Small intestine (tissue), 7 donors: ENCODE measurements at regions not wholly inside any gene's neighbourhood (a gene's known extent, or its start where the extent isn't known, plus 50 kb on each side); places are given as distances from the start of the nearest gene placed in this dataset.
"Not testable (repeated sequence)": the region's sequence is repeated elsewhere in the genome, so short reads cannot be mapped to it uniquely, and the experiment has no call there.

Experiments
- DNase-seq, 2 donors: peaks; one replicate each; pipeline versions ENCODE4 v3.0.0 to v3.0.0-alpha.2; 2013
- FAIRE-seq: peaks from 2 replicates; lab custom pipeline; 2012; peaks lifted over from hg19 to GRCh38; lab: Jason Lieb, UNC
- H3K27ac ChIP-seq, 3 donors: one replicate each; pipeline ENCODE4 v1.5.1; 2013; ENCODE audit warnings: low read length in 2 of 3, mild to moderate bottlenecking in 2 of 3, control low read depth in 1 of 3, inconsistent platforms in 1 of 3, low read depth in 1 of 3, moderate library complexity in 1 of 3
- H3K27me3 ChIP-seq, 3 donors: one replicate each; pipeline ENCODE4 v1.6.1; 2013; ENCODE audit warnings: low read length in 3 of 3, inconsistent platforms in 1 of 3; ENCODE audit not compliant: control insufficient read depth in 3 of 3, insufficient read depth in 3 of 3
- H3K36me3 ChIP-seq, 3 donors: one replicate each; pipeline ENCODE4 v1.6.1; 2013; ENCODE audit warnings: low read length in 3 of 3, inconsistent platforms in 1 of 3, low read depth in 1 of 3, mild to moderate bottlenecking in 1 of 3, moderate library complexity in 1 of 3; ENCODE audit not compliant: control insufficient read depth in 3 of 3, insufficient read depth in 2 of 3
- H3K4me1 ChIP-seq, 3 donors: one replicate each; pipeline ENCODE4 v1.6.1; 2013; ENCODE audit warnings: low read length in 2 of 3, inconsistent platforms in 1 of 3, low read depth in 1 of 3, mild to moderate bottlenecking in 1 of 3, moderate library complexity in 1 of 3; ENCODE audit not compliant: control insufficient read depth in 3 of 3, insufficient read depth in 2 of 3
- H3K4me3 ChIP-seq, 3 donors: one replicate each; pipeline ENCODE4 v1.5.1; 2013; ENCODE audit warnings: low read length in 3 of 3, control low read depth in 1 of 3, inconsistent platforms in 1 of 3, low read depth in 1 of 3, mild to moderate bottlenecking in 1 of 3, moderate library complexity in 1 of 3
- H3K9me3 ChIP-seq, 2 donors: one replicate each; pipeline ENCODE4 v1.6.1; 2013; ENCODE audit warnings: low read depth in 1 of 2, low read length in 1 of 2; ENCODE audit not compliant: control insufficient read depth in 2 of 2, insufficient read depth in 1 of 2
- WGBS, 3 donors: extraction: QIAGEN DNeasy Blood & Tissue Kit; methylation state at CpG; one replicate each; pipeline ENCODE4 v1.1.7; 2013; 5-methylcytosine and 5-hydroxymethylcytosine counted together
- donor health status: healthy with polysubstance abuse.
- donor health status: control.
- donor health status: control.
- donor health status: Bipolar disorder and iron deficiency.
- donor health status: healthy.

DNA sequence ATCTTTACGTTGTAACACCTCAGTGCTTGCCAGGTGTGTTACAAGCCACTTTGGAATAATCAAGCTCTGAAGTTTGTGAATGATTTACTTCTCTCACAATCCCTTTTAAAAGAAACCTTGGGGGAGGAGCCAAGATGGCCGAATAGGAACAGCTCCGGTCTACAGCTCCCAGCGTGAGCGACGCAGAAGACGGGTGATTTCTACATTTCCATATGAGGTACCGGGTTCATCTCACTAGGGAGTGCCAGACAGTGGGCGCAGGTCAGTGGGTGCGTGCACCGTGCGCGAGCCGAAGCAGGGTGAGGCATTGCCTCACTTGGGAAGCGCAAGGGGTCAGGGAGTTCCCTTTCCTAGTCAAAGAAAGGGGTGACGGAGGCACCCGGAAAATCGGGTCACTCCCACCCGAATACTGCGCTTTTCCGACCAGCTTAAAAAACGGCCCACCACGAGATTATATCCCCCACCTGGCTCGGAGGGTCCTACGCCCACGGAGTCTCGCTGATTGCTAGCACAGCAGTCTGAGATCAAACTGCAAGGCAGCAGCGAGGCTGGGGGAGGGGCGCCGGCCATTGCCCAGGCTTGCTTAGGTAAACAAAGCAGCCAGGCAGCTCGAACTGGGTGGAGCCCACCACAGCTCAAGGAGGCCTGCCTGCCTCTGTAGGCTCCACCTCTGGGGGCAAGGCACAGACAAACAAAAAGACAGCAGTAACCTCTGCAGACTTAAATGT is 118.0 kb upstream of the BCL9 start:
- not testable (repeated sequence) for H3K27ac ChIP-seq, H3K27me3 ChIP-seq, H3K4me3 ChIP-seq, H3K36me3 ChIP-seq, FAIRE-seq, H3K9me3 ChIP-seq, H3K4me1 ChIP-seq
- DNase-seq, result peak; percentile 8 to 12
- WGBS, 3 donors, result 48 to 76% (median 72%) methylated on average over 25 to 31 of the region's 31 CpGs

DNA sequence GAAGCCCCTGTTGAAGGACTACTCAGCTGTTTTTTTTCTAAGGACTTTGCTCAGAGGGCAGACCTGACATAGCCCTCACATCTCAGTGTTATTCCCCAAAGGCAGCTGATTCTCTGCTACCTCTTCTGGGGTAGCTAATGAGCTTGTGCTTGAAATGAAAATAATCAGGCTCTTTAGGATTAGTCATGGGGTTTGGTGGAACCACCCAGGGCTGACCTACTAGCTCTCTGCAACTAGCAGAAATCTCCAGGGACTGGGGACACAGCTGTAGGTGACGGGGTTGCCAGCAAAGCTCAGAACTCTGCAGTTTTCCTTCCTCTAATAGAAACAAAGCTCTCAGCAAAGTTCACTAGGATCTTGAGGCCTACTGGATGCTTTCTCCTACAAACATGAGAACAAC is 106.4 kb upstream of the BCL9 start:
- no peak overlapping the region for H3K4me3 ChIP-seq
- FAIRE-seq (no peak), DNase-seq (no peak)
- no peak overlapping the region for H3K27ac ChIP-seq
- H3K9me3 ChIP-seq, result no peaks in the 10 kb centered on the region
- 62 to 93% (median 92%) methylated on average over 1 of the region's 1 CpG for WGBS, 3 donors
- H3K27me3 ChIP-seq, result no peaks in the 10 kb centered on the region
- no peaks in the 10 kb centered on the region for H3K36me3 ChIP-seq
- no peaks in the 10 kb centered on the region for H3K4me1 ChIP-seq

DNA sequence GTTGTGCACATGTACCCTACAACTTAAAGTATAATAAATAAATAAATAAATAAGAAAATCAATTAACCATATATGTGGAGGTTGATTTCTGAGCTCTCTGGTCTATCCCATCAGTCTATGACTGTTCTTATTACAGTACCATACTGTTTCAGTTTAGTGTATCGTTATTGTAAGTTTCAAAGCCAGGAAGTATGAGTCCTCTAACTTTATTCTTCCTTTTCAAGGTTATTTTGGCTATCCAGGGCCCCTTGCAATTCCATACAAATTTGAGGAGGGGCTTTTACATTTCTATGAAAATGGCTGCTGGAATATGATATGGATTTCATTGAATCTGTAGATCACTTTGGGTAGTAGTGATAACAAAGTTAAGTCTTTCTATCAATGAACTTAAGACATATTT is 96.9 kb upstream of the BCL9 start:
- no peak for DNase-seq
- no peak overlapping the region for H3K4me3 ChIP-seq
- H3K27me3 ChIP-seq, result peaks cover 0 to 6% (median 2%) of the 10 kb centered on the region in 3 donors
- peaks cover 2 to 8% of the 10 kb centered on the region in 2 donors for H3K9me3 ChIP-seq
- no peaks in the 10 kb centered on the region for H3K4me1 ChIP-seq
- no peaks in the 10 kb centered on the region for H3K36me3 ChIP-seq
- no peak overlapping the region for H3K27ac ChIP-seq
- 91 to 96% (median 91%) methylated on average over 1 of the region's 1 CpG for WGBS, 3 donors
- FAIRE-seq, result no peak

DNA sequence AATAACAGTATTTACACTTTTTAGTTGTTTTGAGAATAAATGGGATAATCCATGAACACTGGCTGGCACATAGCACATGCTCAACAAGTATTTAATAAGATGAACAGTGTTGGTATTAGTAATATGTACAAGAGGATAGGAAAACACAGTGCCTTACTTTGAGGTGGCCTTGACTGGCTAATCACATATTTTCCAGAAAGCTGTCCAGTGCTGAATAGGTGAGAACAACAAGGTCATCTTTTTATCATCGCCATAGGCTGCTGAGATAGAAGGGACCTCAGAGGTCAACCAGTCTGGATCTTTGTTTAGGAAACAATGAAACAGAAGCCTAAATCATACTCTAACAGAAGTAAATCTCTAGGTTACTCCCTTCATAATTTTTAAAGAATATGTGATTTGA is 89.7 kb upstream of the BCL9 start:
- peaks cover 0 to 4% of the 10 kb centered on the region in 2 donors for H3K9me3 ChIP-seq
- no peak overlapping the region for H3K4me3 ChIP-seq
- FAIRE-seq (no peak), DNase-seq (no peak)
- no peaks in the 10 kb centered on the region for H3K36me3 ChIP-seq
- peaks cover 0 to 6% (median 3%) of the 10 kb centered on the region in 3 donors for H3K27me3 ChIP-seq
- no peak overlapping the region for H3K27ac ChIP-seq
- 68 to 91% (median 71%) methylated on average over 1 of the region's 1 CpG for WGBS, 3 donors
- H3K4me1 ChIP-seq, result no peaks in the 10 kb centered on the region

DNA sequence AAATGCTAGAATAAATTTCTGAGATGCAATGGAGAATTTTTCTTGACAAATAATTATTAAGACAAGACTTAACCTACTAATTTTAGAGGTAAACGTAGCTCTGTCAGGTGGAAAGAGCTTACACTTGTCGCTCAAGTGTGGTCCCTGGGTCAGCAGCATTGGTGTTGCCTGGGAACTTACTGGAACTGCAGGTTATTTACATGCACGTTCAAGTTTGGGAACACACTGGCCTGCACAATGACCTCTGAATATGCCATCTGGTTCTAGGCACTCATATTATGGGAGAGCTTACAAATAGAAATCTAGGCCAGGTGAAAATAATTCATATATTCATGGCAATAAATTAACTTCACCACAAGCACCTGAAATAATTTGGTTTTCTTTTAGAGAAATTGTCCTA is 88.5 kb upstream of the BCL9 start:
- H3K27me3 ChIP-seq, result peaks cover 0 to 6% (median 3%) of the 10 kb centered on the region in 3 donors
- WGBS, 3 donors, result 54 to 61% (median 61%) methylated on average over 3 of the region's 3 CpGs
- no peaks in the 10 kb centered on the region for H3K4me1 ChIP-seq
- no peak overlapping the region for H3K4me3 ChIP-seq
- H3K9me3 ChIP-seq, result no peaks in the 10 kb centered on the region
- H3K27ac ChIP-seq, result no peak overlapping the region
- DNase-seq, result no peak
- no peaks in the 10 kb centered on the region for H3K36me3 ChIP-seq
- no peak for FAIRE-seq

DNA sequence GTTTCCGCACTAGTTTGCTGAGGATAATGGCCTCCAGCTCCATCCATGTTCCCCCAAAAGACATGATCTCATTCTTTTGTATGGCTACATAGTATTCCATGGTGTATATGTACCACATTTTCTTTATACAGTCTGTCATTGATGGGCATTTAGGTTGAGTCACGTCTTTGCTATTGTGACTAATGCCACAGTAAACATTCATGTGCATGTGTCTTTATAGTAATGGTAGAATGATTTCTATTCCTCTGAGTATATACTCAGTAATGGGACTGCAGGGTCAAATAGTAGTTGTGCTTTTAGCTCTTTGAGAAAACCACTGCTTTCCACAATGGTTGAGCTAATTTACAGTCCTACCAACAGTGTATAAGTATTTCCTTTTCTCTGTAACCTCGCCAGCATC is 78.3 kb upstream of the BCL9 start:
- 61 to 78% (median 65%) methylated on average over 3 of the region's 3 CpGs for WGBS, 3 donors

DNA sequence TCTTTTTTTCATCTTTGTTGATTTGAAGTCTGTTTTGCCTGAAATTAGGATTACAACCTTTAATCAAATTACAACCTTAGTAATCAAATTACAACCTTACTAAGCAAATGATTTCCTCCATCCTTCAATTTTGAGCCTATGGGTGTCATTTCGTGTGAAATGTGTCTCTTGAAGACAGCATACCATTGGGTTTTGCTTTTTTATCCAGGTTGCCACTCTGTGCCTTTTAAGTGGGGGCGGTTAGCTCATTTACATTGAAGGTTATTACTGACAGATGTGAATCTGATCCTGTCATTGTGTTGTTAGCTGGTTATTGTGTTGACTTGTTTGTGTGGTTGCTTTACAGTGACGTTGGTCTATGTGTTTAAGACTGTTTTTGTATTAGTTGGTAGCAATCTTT is 74.8 kb upstream of the BCL9 start:
- DNase-seq (no peak), FAIRE-seq (no peak)
- Histone ChIP-seq H3K4me3 (no peak overlapping the region), H3K27ac (no peak overlapping the region), H3K9me3 (peaks cover 0 to 2% of the 10 kb centered on the region in 2 donors), H3K27me3 (no peaks in the 10 kb centered on the region), H3K4me1 (no peaks in the 10 kb centered on the region), H3K36me3 (no peaks in the 10 kb centered on the region)
- 46 to 53% (median 47%) methylated on average over 3 of the region's 3 CpGs for WGBS, 3 donors

More for the DNA sequence above, 78.3 kb upstream of the BCL9 start:
- no peak overlapping the region for H3K4me3 ChIP-seq
- no peak for FAIRE-seq
- peaks cover 0 to 2% of the 10 kb centered on the region in 2 donors for H3K9me3 ChIP-seq
- H3K4me1 ChIP-seq, result no peaks in the 10 kb centered on the region
- H3K27ac ChIP-seq, result no peak overlapping the region
- no peaks in the 10 kb centered on the region for H3K36me3 ChIP-seq
- no peak for DNase-seq
- no peaks in the 10 kb centered on the region for H3K27me3 ChIP-seq

DNA sequence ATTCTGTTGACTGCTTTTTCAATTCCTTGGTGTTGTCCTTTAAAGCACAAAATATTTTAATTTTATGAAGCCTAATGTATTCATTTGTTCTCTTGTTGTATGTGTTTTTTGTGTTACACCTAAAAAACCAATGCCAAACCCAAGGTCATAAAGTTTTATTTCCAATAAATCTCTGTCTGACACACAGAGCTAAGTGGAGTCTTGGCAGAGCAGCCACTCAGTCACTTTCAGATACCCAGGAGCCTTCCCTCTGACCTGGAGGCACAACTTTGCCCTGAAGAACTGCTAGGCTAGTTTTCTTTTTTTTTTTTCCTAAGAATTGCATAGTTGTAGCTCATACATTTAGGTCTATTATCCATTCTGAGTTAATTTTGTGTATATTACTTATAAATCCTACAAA is 71.2 kb upstream of the BCL9 start:
- DNase-seq (no peak), FAIRE-seq (no peak)
- Histone ChIP-seq H3K36me3 (no peaks in the 10 kb centered on the region), H3K27me3 (no peaks in the 10 kb centered on the region), H3K4me1 (peaks cover 0 to 11% (median 0%) of the 10 kb centered on the region in 3 donors), H3K9me3 (peaks cover 0 to 2% of the 10 kb centered on the region in 2 donors), H3K27ac (no peak overlapping the region), H3K4me3 (no peak overlapping the region)

DNA sequence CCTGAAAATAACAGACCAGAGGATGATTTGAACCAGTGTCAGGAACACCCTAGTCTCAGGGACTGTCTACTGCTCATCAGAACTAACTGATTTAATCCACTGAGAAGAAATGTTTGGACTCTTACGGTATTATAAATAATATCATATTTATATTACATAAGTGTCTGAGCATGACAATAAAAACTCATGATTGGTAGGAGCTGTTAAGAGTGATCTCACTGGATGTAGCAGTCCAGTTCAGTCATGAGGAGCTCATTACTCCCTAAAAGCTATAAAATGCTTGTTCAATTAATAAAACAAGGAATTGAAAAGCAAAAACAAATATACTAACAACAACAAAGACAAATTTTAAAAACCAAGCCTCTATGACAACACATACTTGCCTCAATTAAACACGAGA is 68.8 kb upstream of the BCL9 start:
- no peaks in the 10 kb centered on the region for H3K36me3 ChIP-seq
- no peaks in the 10 kb centered on the region for H3K9me3 ChIP-seq
- no peak overlapping the region for H3K4me3 ChIP-seq
- H3K27ac ChIP-seq, result no peak overlapping the region
- H3K27me3 ChIP-seq, result no peaks in the 10 kb centered on the region
- DNase-seq (no peak), FAIRE-seq (no peak)
- peaks cover 0 to 11% (median 0%) of the 10 kb centered on the region in 3 donors for H3K4me1 ChIP-seq
- WGBS, 3 donors, result 46 to 60% (median 57%) methylated on average over 2 of the region's 2 CpGs
